GM18520 (cell line): ENCODE measurements at regions not wholly inside any gene's neighbourhood (a gene's known extent, or its start where the extent isn't known, plus 50 kb on each side); places are given as distances from the start of the nearest gene placed in this dataset.

ENCODE experiments used
- ATAC-seq: cut with Tn5 transposase; IDR thresholded peaks from one replicate; pipeline ENCODE4 v1.9.1; 2021; ENCODE audit not compliant: unreplicated experiment

- ATAC-seq: no peak
These were observed 215.7 kb downstream of the GAS1 start for GRCh38 chr9:86731511-86732063.

GRCh38 chr9:86730163-86730928, 217.0 kb downstream of the GAS1 start:
- no peak for ATAC-seq

DNA sequence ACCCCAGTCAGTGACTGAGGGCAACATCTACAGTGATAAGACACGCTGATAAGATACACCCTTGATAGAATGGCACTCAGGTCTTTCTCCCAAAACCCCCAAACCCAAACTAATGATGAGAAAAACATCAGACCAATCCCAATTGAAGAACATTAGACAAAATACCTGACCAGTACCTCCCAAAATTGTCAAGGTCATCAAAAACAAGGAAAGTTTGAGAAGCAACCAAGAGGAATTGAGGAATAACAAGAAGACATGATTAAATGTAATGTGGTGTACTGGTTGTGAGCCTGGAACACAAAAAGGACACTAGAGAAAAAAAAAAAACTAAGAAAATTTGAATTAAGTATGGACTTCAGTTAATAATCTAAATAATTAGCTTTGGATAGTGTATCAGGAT, 222.8 kb downstream of the GAS1 start:
- no peak for ATAC-seq

DNA sequence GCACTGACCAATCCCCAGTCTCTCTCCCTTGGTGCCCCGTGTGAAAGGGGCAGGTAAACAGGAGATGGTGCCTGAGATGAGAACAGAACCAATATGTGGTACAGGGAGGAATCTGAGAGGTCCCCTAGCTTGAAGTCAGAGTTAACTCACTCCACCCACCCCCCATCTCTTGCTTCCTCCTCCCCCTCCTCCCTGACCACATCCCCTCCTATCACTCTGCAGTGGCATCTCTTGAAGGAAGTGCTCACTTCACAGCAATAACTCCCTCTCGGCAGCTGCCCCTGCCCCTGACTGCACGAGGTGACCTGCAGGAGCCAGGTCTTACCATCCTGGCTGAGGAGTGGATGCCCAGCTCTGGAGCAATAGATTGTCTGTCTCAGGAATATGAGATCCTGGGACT, 224.0 kb downstream of the GAS1 start:
- ATAC-seq: no peak

GRCh38 chr9:86722706-86723075, 224.6 kb downstream of the GAS1 start:
- ATAC-seq: no peak

DNA sequence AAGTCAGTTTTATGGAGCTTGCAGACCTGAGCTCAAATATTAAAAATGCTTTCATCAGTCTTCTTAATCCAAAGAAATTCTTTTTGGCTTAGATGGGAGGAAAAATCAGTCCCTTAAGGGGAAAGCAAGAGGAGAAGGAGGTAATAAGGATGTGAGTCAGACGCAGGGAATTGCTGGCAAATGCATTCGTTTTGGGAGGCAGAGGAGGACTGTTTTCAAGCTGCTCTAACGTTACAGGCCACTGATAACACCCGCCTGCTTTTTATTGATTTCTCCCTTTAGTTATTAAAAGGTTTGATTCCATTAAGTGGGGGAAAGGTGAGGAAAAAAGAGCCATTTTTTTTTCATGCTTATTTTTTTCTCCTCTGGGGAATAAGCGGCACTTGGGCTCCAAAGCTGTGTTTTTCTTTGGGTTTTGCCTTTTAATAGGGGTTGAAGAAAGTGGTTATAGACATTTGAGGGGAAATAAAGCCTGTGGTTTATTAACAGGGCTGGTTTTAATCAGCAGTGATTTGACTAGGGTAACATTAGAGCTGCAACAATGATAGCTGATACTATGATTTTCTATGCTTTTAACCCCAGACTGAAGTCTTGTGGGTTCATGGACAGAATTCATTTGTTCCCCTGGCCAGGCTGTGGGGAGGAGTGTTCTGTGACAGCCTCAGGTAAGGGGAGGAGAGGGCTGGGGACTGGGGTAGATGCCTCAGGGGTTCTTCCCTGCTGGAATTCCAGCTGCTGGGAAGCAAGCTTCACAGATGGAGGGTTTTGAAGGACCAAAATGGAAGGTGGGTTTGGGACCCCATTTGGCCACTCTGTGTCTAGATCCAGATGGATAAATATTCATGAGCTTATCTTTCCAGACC, 225.2 kb downstream of the GAS1 start:
- ATAC-seq: no peak

DNA sequence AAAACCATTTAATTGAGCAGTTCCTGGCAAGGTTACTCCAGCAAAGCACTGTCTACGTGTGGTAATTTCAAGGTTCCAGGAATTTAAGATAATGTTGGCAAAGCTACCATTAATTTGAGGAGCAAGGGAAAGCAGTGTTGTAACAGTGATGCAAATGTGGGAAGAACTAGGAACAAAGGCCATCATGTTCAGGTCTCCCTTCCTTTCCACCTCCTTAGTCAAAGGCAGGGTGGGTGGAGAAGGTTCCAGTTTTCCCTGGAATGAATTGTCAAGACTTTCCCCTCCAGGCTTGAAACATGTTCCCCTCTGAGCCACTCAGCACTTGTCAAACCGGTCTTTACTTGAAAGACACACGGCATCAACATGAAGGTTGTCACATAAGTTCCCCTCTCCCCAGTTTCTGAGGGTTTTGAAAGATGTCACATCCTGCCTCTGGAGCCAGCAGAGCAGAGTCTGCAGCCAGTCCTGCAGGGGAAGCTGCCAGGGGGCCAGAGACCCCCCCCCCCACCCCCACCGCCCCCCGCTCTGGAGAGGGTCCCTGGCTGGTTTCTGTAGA, 226.0 kb downstream of the GAS1 start:
- no peak for ATAC-seq

DNA sequence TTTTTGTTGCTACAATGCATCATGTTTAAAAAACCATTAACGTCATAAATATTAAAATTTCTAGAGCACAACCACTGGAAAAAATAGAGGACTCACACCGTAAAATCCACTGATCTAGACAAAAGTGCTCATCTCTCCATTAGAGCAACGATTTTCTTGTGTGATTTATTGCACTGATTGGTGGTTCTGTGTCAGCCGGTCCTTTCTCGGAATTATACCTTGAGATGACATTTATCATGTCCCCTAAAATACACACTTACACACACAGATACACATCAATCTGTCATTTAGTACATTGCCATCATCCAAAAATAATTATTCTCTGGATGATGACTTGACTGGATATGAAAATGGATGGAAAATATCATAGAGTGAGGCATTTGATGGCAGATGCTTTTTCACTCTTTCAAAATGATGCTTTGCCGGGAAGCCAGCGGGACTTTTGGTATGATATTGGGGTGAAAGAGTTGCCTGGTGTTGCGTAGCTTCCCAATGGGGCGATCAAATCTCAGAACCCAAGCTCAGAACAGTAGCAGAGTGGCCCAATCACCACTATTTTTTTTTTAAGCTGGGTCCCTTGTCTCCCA, 226.6 kb downstream of the GAS1 start:
- no peak for ATAC-seq

- ATAC-seq: no peak
These were observed 228.8 kb downstream of the GAS1 start for GRCh38 chr9:86718388-86719049.

GRCh38 chr9:86716326-86716922, 230.9 kb downstream of the GAS1 start:
- ATAC-seq: no peak

GRCh38 chr9:86714999-86715398, 232.3 kb downstream of the GAS1 start:
- ATAC-seq: no peak

DNA sequence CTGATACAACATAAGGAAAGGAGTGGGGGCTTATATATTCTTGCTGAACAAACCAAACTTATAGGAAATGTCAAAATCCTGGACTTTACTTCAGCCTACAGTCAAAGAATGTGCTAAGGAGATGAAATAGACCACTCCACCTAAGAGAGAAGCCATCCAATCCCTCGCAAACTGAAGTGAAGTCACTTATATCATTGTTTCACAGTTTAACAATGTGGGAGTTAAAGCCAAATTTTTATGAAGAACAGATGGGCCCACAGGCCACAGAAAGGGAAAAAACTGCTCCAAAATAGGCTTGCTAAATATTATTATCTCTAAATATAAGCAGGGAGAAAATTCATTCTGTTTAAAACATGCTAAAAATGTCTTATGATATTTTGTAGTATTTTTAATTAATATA, 233.3 kb downstream of the GAS1 start:
- no peak for ATAC-seq

DNA sequence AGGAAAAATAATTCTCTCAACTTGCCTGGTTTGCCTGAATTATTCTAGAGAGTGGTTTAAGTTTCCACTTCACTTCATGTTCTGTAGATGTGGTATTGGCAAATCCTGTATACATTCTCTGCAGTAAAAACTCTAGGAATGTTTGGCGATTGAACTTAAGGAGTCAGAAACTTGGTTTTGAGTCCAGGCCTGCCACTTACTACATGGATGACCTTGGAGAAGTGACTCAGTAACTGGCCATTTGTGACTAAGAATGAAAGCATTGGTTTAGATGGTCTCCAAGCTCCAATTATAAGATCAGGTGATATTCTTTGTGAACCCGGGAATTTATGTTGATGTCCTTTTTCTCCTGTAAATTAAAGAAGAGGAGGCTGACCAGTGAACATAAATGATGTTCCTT, 233.8 kb downstream of the GAS1 start:
- ATAC-seq: no peak

- ATAC-seq: no peak
These were observed 238.1 kb downstream of the GAS1 start for GRCh38 chr9:86708918-86709835.

GRCh38 chr9:86707932-86708510, 239.3 kb downstream of the GAS1 start:
- no peak for ATAC-seq

- no peak for ATAC-seq
These were observed 240.9 kb downstream of the GAS1 start for GRCh38 chr9:86706391-86706790.

DNA sequence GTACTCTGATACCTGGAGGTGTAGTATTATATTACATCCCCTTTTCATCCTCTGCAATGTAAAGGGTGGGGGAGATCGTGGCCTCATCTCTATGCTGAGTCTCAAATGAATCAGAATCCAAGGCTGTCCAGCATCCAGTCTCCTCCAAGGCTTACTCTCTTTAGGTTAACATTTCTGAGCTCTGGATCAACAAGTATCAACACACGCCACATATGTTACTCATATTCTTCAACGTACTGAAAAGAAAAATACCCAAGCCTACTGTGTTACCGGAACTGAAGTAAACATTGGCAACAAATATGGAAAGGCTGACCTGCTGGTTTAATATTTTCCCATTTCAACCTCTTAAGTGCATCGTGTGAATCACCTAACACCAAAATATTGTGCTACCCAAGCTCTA, 241.8 kb downstream of the GAS1 start:
- no peak for ATAC-seq

DNA sequence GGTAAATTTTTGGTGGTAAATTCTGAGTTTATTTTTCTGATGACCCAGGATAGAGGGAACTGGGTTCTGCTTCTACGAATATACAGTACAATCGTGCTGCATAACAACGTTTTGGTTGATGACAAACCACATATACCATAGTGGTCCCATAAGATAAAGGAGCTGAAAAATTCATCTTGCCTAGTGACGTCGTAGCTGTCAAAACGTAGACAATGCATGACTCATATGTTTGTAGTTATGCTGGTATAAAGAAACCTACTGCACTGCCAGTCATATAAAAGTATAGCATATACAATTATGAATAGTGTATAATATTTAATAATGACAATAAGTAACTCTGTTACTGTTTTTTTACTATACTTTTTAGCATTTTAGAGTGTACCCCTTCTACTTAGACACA, 244.0 kb downstream of the GAS1 start:
- no peak for ATAC-seq

DNA sequence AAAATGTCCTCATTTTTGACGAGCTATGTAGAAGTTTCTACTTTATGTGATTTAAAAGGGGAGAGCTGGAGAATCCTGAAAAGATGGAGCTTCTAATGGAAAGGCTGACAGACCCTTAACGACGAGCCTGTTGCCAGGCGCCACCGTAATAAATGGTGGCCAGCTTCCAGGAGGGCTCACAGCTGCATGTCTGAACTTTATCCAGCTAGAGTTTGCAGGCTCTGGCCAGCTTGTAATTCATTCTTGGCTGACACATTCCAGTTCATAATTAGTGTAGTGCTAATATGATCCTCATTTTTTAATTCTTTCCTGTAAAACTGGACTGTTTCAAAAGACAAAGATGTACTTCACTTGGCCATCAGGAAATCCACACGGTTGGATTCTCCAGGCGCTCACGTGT, 246.7 kb downstream of the GAS1 start:
- ATAC-seq: no peak
